HG02970 (cell line): ENCODE measurements at regions not wholly inside any gene's neighbourhood (a gene's known extent, or its start where the extent isn't known, plus 50 kb on each side); places are given as distances from the start of the nearest gene placed in this dataset.
"Not testable (repeated sequence)": the region's sequence is repeated elsewhere in the genome, so short reads cannot be mapped to it uniquely, and the experiment has no call there.

Experiments used
- ATAC-seq: cut with Tn5 transposase; IDR thresholded peaks from one replicate; pipeline ENCODE4 v1.9.1; 2021; ENCODE audit warnings: mild to moderate bottlenecking, moderate library complexity, moderate number of reproducible peaks; ENCODE audit not compliant: unreplicated experiment, low FRiP score

GRCh38 chr1:143785883-143786282 is 185.9 kb downstream of the FAM72C start:
- ATAC-seq: not testable (repeated sequence)

- not testable (repeated sequence) for ATAC-seq
Measured at GRCh38 chr1:143784239-143784882, 187.4 kb downstream of the FAM72C start.

- not testable (repeated sequence) for ATAC-seq
Measured at GRCh38 chr1:143778178-143778577, 193.6 kb downstream of the FAM72C start.

- not testable (repeated sequence) for ATAC-seq
Measured at GRCh38 chr1:143764831-143765230, 207.0 kb downstream of the FAM72C start.

GRCh38 chr1:143760366-143760765 is 211.4 kb downstream of the FAM72C start:
- ATAC-seq: not testable (repeated sequence)

GRCh38 chr1:143755961-143756360 is 215.8 kb downstream of the FAM72C start:
- not testable (repeated sequence) for ATAC-seq

GRCh38 chr1:143748906-143749305 is 222.9 kb downstream of the FAM72C start:
- no peak for ATAC-seq

- no peak for ATAC-seq
Measured at GRCh38 chr1:143736562-143736961, 235.2 kb downstream of the FAM72C start.

- ATAC-seq: no peak
Measured at GRCh38 chr1:143735764-143736461, 235.9 kb downstream of the FAM72C start.

- ATAC-seq: not testable (repeated sequence)
Measured at GRCh38 chr1:143734261-143734660, 237.5 kb downstream of the FAM72C start.

- ATAC-seq: not testable (repeated sequence)
Measured at GRCh38 chr1:143730890-143731289, 240.9 kb downstream of the FAM72C start.

- ATAC-seq: peak; percentile 79
Measured at GRCh38 chr1:143729449-143730111, 242.2 kb downstream of the FAM72C start.

GRCh38 chr1:143728802-143729448 is 242.9 kb downstream of the FAM72C start:
- ATAC-seq: peak; percentile 83

GRCh38 chr1:143727263-143727662 is 244.5 kb downstream of the FAM72C start:
- ATAC-seq: no peak

- no peak for ATAC-seq
Measured at GRCh38 chr1:143721024-143721373, 250.8 kb downstream of the FAM72C start.

- no peak for ATAC-seq
Measured at GRCh38 chr1:143720087-143721023, 251.4 kb downstream of the FAM72C start.

GRCh38 chr1:143718524-143718923 is 253.3 kb downstream of the FAM72C start:
- no peak for ATAC-seq

GRCh38 chr1:143718021-143718420 is 253.8 kb downstream of the FAM72C start:
- no peak for ATAC-seq

GRCh38 chr1:143717434-143717833 is 254.4 kb downstream of the FAM72C start:
- ATAC-seq: no peak

- ATAC-seq: not testable (repeated sequence)
Measured at GRCh38 chr1:143714913-143715312, 256.9 kb downstream of the FAM72C start.
